ENCODE measurements at regions not wholly inside any gene's neighbourhood (a gene's known extent, or its start where the extent isn't known, plus 50 kb on each side); places are given as distances from the start of the nearest gene placed in this dataset.

DNA sequence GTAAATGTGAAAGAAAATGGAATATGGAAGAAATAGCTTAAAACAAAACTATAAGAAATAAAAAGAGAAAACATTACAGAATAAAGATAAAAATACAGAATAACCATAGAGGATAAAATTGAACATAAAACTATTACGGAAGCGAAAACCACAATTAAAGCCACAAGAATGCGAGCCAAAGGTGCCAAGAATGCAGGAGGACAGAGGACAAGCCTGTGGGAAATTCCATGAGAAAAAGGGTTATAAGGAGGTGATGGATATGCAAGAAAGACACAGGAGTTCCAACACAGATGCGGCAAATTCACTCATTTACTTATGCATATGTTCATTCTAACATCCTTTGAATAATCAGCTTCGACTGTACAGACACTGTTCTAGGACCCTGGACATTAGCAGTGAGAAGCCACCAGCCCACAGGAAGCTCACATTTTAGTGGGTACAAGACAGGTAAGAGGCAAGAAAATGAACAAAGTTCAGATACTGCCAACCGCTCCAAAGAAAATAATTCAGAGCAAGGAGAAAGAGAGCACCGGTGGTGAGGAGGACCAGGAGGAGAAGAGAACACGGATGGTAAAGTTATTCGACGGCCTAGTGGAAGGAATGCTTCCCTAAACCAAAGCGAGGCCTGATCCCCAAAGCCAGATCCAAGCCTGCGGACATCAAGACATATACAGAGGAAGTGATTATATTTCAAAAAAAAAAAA is 213.7 kb upstream of the MGMT start:
- Histone ChIP-seq H3K27me3 (ENCODE audit: control insufficient read depth in 1 of 2, insufficient read depth in 2 of 2, low read length in 2 of 2) (peaks cover 0 to 2% of the 10 kb centered on the region in 2 donors), H3K27ac (ENCODE audit: low read length) (no peak overlapping the region), H3K4me3 (ENCODE audit: low read length in 2 of 2) (no peak overlapping the region), H3K4me1 (ENCODE audit: control insufficient read depth, insufficient read depth, low read length) (no peaks in the 10 kb centered on the region), H3K9ac (ENCODE audit: low read length in 2 of 2) (no peak overlapping the region), H3K9me3 (ENCODE audit: control insufficient read depth in 2 of 2, low read length in 2 of 2) (no peaks in the 10 kb centered on the region), H3K36me3 (ENCODE audit: control insufficient read depth in 2 of 2, insufficient read depth in 2 of 2, low read length in 2 of 2) (no peaks in the 10 kb centered on the region)

DNA sequence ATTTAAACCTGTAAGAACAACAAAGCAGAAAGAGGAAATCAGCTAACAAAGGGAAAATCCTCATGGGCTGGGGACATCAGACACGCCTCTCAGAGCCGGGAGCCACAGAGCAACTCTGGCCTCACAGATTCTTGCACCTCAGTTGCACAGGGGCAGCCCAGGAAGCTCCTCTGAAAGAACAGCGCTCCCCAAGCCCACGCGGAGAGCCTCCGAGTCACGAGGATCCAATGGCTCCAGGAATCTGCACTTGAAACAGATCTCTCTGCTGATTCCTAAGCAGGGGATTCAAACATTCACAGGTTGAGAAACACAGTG is 213.2 kb upstream of the MGMT start:
- no peak overlapping the region for H3K27ac ChIP-seq (ENCODE audit: low read length)
- H3K36me3 ChIP-seq (ENCODE audit: control insufficient read depth in 2 of 2, insufficient read depth in 2 of 2, low read length in 2 of 2) = no peaks in the 10 kb centered on the region
- no peaks in the 10 kb centered on the region for H3K9me3 ChIP-seq (ENCODE audit: control insufficient read depth in 2 of 2, low read length in 2 of 2)
- H3K9ac ChIP-seq (ENCODE audit: low read length in 2 of 2) = no peak overlapping the region
- no peak overlapping the region for H3K4me3 ChIP-seq (ENCODE audit: low read length in 2 of 2)
- H3K4me1 ChIP-seq (ENCODE audit: control insufficient read depth, insufficient read depth, low read length) = no peaks in the 10 kb centered on the region
- peaks cover 0 to 2% of the 10 kb centered on the region in 2 donors for H3K27me3 ChIP-seq (ENCODE audit: control insufficient read depth in 1 of 2, insufficient read depth in 2 of 2, low read length in 2 of 2)

DNA sequence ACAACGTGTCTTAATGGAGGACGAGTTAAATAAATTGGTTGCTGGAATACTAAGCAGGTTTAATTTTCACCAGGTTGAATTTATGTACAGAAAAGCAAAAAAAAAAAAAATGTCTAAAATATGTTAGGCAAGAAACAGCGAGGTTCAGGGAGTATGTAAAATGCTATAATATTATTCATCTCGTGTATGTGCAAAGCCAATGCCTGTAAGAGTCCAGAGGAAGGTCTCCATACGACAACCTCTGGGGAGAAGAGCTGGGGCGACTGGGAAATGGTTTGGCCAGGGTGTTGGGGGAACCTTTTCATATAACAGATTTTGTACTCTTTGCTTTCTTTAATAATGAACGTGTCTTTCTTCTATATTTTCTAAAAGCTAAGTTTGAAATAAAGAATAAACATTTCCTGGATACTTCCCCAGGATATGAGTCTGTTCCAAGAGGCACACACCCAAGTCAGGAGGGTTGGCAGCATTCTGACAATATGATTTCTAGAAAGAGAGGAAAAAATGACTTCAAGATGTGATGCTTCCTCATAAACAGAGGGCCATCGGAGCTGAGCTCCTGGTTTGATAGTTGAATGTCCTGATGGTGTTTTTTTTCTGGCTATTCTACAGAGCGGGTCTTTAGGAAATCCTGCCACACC is 208.6 kb upstream of the MGMT start:
- Histone ChIP-seq H3K9ac (ENCODE audit: low read length in 2 of 2) (no peak overlapping the region), H3K4me3 (ENCODE audit: low read length in 2 of 2) (no peak overlapping the region), H3K4me1 (ENCODE audit: control insufficient read depth, insufficient read depth, low read length) (no peaks in the 10 kb centered on the region), H3K27ac (ENCODE audit: low read length) (no peak overlapping the region), H3K36me3 (ENCODE audit: control insufficient read depth in 2 of 2, insufficient read depth in 2 of 2, low read length in 2 of 2) (no peaks in the 10 kb centered on the region), H3K27me3 (ENCODE audit: control insufficient read depth in 1 of 2, insufficient read depth in 2 of 2, low read length in 2 of 2) (no peaks in the 10 kb centered on the region), H3K9me3 (ENCODE audit: control insufficient read depth in 2 of 2, low read length in 2 of 2) (no peaks in the 10 kb centered on the region)

DNA sequence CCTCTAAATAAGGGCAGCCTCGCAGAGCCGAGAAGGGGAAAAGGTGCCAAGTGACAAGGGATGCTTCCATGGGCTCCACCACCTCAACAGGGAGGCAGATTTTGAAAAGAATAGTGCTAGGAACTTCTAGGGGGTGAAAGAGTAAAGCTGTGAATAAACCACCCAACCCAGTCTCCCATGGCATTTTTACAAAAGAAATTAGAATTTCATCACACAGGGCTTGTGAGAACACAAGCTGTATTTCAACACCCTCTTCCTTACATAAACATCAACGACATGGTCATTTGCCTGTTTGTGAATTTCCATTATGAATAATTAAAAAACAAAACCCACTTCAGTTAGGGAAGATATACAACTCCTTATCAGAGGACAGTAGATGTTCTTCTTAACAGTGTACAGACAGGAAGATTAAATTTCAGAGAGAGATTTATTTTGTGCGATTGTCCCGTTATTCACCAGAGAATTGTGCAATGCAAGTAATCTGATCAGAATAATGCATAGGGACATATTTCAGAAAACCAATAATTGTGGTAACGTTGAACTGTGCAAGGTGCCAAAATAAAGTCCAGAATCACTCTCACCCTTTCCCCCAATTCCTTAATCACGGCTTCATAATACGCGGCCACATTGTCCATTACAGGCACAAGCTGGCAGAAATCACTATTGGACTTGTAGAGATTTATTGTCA is 207.8 kb upstream of the MGMT start:
- H3K4me3 ChIP-seq (ENCODE audit: low read length in 2 of 2) = no peak overlapping the region
- no peaks in the 10 kb centered on the region for H3K27me3 ChIP-seq (ENCODE audit: control insufficient read depth in 1 of 2, insufficient read depth in 2 of 2, low read length in 2 of 2)
- H3K27ac ChIP-seq (ENCODE audit: low read length) = no peak overlapping the region
- H3K9me3 ChIP-seq (ENCODE audit: control insufficient read depth in 2 of 2, low read length in 2 of 2) = no peaks in the 10 kb centered on the region
- no peak overlapping the region for H3K9ac ChIP-seq (ENCODE audit: low read length in 2 of 2)
- H3K36me3 ChIP-seq (ENCODE audit: control insufficient read depth in 2 of 2, insufficient read depth in 2 of 2, low read length in 2 of 2) = no peaks in the 10 kb centered on the region
- no peaks in the 10 kb centered on the region for H3K4me1 ChIP-seq (ENCODE audit: control insufficient read depth, insufficient read depth, low read length)

DNA sequence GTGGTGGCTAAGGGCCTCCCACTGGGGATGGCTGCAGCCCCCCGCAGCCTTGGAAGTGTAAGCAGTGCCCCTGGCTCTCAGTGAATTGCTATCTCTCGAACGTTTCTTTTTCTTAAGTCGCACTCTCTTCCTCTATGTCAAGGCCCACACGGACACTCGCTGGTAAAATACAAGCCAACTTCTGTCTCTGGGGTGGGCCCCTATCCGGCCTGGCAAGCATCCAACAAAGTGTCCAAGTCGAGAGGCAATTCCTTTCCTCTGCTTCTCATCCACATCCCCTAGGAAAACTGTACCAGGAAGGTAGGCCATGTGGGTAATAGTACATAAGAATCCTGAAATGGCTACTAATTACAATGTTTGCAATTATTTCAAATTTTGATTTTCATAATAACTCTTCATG is 194.9 kb upstream of the MGMT start:
- no peak overlapping the region for H3K27ac ChIP-seq (ENCODE audit: low read length)
- no peak overlapping the region for H3K9ac ChIP-seq (ENCODE audit: low read length in 2 of 2)
- no peak overlapping the region for H3K4me3 ChIP-seq (ENCODE audit: low read length in 2 of 2)
- no peaks in the 10 kb centered on the region for H3K36me3 ChIP-seq (ENCODE audit: control insufficient read depth in 2 of 2, insufficient read depth in 2 of 2, low read length in 2 of 2)
- H3K4me1 ChIP-seq (ENCODE audit: control insufficient read depth, insufficient read depth, low read length) = no peaks in the 10 kb centered on the region
- no peaks in the 10 kb centered on the region for H3K27me3 ChIP-seq (ENCODE audit: control insufficient read depth in 1 of 2, insufficient read depth in 2 of 2, low read length in 2 of 2)
- H3K9me3 ChIP-seq (ENCODE audit: control insufficient read depth in 2 of 2, low read length in 2 of 2) = no peaks in the 10 kb centered on the region

DNA sequence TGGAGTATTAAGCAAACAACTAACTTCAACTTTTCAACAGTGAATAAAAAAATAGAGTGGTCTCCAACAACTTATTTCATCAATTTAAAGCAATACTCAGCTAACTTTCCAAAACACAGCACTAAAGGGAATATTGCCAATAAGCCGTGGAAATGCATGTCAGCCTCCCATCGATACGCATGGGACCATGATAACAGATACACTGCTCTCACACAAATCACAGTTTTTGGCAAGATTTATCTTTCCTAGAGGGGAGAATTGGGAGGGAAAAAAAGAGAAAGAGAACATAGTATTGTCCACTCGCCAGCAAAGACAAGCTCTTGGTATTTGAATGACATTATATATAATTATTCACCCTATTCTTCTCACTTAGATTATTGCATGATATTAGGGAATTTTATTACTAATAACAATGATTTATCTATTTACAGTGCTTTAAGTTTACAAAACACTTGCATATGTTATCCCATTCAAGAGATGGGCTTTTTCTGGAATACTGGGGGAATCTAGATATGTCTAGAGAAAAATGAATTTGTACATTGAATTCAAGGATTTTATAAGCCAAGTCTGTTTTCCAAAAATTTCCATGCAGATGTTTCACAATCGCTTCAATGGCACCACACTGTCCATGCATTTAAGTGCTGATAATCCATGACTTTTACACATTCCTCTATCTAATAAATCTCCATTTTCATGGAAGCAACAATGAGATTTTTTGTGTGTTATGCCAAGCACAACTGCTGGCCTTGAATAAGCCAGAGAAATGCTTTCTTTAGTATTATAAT is 194.0 kb upstream of the MGMT start:
- no peak overlapping the region for H3K4me3 ChIP-seq (ENCODE audit: low read length in 2 of 2)
- no peaks in the 10 kb centered on the region for H3K9me3 ChIP-seq (ENCODE audit: control insufficient read depth in 2 of 2, low read length in 2 of 2)
- H3K36me3 ChIP-seq (ENCODE audit: control insufficient read depth in 2 of 2, insufficient read depth in 2 of 2, low read length in 2 of 2) = no peaks in the 10 kb centered on the region
- H3K4me1 ChIP-seq (ENCODE audit: control insufficient read depth, insufficient read depth, low read length) = no peaks in the 10 kb centered on the region
- H3K27ac ChIP-seq (ENCODE audit: low read length) = no peak overlapping the region
- no peaks in the 10 kb centered on the region for H3K27me3 ChIP-seq (ENCODE audit: control insufficient read depth in 1 of 2, insufficient read depth in 2 of 2, low read length in 2 of 2)
- H3K9ac ChIP-seq (ENCODE audit: low read length in 2 of 2) = no peak overlapping the region

DNA sequence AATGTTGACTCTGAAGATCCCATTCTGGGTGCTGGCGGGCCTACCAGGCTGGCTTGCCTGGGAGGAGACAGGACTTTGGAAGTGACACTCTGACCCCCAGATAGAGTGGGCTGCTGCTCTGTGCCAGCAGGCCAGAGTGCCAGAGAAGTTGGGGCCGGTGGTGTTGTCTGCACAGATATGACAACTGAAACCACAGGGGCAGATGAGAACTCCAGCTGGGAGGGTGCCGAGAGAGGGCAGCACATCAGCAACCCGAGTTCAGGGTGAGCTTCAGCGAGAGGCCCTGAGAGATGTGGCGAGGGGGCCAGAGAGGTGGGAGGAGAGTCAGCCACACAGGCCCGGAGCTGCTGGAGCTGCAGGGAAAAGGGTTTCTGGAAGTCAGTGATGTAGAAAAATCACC is 193.2 kb upstream of the MGMT start:
- Histone ChIP-seq H3K4me3 (ENCODE audit: low read length in 2 of 2) (no peak overlapping the region), H3K27me3 (ENCODE audit: control insufficient read depth in 1 of 2, insufficient read depth in 2 of 2, low read length in 2 of 2) (no peaks in the 10 kb centered on the region), H3K9ac (ENCODE audit: low read length in 2 of 2) (no peak overlapping the region), H3K4me1 (ENCODE audit: control insufficient read depth, insufficient read depth, low read length) (no peaks in the 10 kb centered on the region), H3K27ac (ENCODE audit: low read length) (no peak overlapping the region), H3K36me3 (ENCODE audit: control insufficient read depth in 2 of 2, insufficient read depth in 2 of 2, low read length in 2 of 2) (no peaks in the 10 kb centered on the region), H3K9me3 (ENCODE audit: control insufficient read depth in 2 of 2, low read length in 2 of 2) (no peaks in the 10 kb centered on the region)

DNA sequence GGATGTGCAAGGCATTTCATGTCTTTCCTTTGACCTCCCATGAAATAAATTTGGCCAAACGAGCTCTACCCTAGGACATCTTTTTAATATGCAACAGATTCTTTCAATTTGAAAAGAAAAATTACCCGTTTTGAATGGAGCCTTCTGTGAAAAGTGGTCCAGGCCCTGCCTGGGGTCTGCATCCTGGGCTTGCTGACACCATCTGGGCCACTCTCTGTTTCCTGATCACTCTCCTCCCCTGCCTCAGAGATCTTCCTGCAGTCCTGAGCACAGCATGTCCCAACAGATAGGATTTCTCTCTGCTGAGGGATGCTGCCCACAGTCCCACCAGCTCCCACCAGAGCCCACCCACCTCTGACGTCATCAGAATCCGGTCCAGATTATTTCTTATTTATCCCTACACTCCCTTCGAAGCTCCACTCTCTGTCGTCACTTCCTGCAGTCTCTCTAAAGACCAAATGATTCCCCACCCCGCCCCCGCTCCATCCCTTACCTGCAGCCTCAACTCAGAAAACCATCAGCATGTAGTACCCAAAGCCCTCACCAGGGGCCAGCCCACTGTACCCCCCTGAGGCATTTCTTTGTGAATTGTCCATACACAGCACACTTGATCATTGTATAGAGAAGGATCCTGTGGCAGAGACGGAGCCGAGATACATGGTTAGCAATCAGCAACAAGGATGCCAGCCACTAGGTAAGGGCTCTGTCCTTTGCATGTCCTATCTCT is 192.1 kb upstream of the MGMT start:
- Histone ChIP-seq H3K36me3 (ENCODE audit: control insufficient read depth in 2 of 2, insufficient read depth in 2 of 2, low read length in 2 of 2) (no peaks in the 10 kb centered on the region), H3K27me3 (ENCODE audit: control insufficient read depth in 1 of 2, insufficient read depth in 2 of 2, low read length in 2 of 2) (no peaks in the 10 kb centered on the region), H3K9me3 (ENCODE audit: control insufficient read depth in 2 of 2, low read length in 2 of 2) (no peaks in the 10 kb centered on the region), H3K4me3 (ENCODE audit: low read length in 2 of 2) (no peak overlapping the region), H3K9ac (ENCODE audit: low read length in 2 of 2) (no peak overlapping the region), H3K4me1 (ENCODE audit: control insufficient read depth, insufficient read depth, low read length) (no peaks in the 10 kb centered on the region), H3K27ac (ENCODE audit: low read length) (no peak overlapping the region)

DNA sequence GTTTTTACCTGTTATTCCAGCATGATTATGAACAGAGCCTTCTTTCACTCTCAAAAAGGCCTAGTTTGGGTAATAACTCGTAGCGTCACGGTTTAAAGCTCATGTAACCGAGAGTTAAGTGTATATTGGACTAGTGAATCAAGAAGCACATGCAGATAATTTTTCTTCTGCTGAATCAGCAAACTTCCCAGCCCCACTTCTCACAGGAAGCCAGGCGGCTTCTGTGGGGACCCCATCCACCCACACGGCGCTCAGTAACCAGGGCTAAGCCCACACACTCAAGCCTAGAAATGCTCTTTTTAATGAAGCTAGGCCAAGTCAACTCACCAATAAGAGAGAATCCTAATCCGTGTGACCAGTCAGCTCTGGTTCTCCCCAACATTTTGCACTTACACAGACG is 191.2 kb upstream of the MGMT start:
- Histone ChIP-seq H3K4me1 (ENCODE audit: control insufficient read depth, insufficient read depth, low read length) (no peaks in the 10 kb centered on the region), H3K27me3 (ENCODE audit: control insufficient read depth in 1 of 2, insufficient read depth in 2 of 2, low read length in 2 of 2) (no peaks in the 10 kb centered on the region), H3K27ac (ENCODE audit: low read length) (no peak overlapping the region), H3K9me3 (ENCODE audit: control insufficient read depth in 2 of 2, low read length in 2 of 2) (no peaks in the 10 kb centered on the region), H3K4me3 (ENCODE audit: low read length in 2 of 2) (no peak overlapping the region), H3K9ac (ENCODE audit: low read length in 2 of 2) (no peak overlapping the region), H3K36me3 (ENCODE audit: control insufficient read depth in 2 of 2, insufficient read depth in 2 of 2, low read length in 2 of 2) (no peaks in the 10 kb centered on the region)

DNA sequence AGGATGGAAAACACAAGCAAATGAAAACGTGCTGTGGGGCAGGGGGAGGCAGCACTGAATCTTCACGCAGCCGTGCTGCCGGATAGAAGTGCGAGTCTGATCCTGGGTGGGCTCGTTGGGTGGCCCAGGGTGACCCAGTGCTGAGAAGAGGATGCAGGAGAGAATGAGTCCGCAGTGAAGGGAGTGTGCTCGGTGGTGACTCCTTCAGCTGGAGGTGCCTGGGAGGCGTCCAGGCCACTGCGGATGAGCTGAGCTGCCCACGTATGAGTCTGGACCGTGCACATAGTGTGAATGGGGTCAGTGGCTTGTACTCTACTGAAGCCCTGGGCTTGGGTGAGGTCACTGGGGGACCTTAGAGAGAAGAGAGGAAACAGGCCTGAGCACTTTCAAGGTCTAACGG is 190.0 kb upstream of the MGMT start:
- H3K36me3 ChIP-seq (ENCODE audit: control insufficient read depth in 2 of 2, insufficient read depth in 2 of 2, low read length in 2 of 2) = no peaks in the 10 kb centered on the region
- no peaks in the 10 kb centered on the region for H3K4me1 ChIP-seq (ENCODE audit: control insufficient read depth, insufficient read depth, low read length)
- no peak overlapping the region for H3K4me3 ChIP-seq (ENCODE audit: low read length in 2 of 2)
- H3K27ac ChIP-seq (ENCODE audit: low read length) = no peak overlapping the region
- H3K27me3 ChIP-seq (ENCODE audit: control insufficient read depth in 1 of 2, insufficient read depth in 2 of 2, low read length in 2 of 2) = no peaks in the 10 kb centered on the region
- peaks cover 0 to 3% of the 10 kb centered on the region in 2 donors for H3K9me3 ChIP-seq (ENCODE audit: control insufficient read depth in 2 of 2, low read length in 2 of 2)
- no peak overlapping the region for H3K9ac ChIP-seq (ENCODE audit: low read length in 2 of 2)
